PC-3 (cell line): ENCODE measurements at regions not wholly inside any gene's neighbourhood (a gene's known extent, or its start where the extent isn't known, plus 50 kb on each side); places are given as distances from the start of the nearest gene placed in this dataset.

Experiments used
- ATAC-seq: fragments of 200-7000 bp; cut with Tn5 transposase; 2 replicates; pipeline ENCODE4 v1.9.1; 2020; ENCODE audit warnings: mild to moderate bottlenecking, moderate library complexity
- BruUV-seq: library from RNA; stranded (reverse); fragments of 400-500 nt; replicated peaks from 2 replicates; lab custom pipeline; 2021; lab: Mats Ljungman, UMichigan
- CTCF ChIA-PET: fragments of 300-600 bp; sonication (Branson Sonifier 250); formaldehyde crosslinking; loops from one replicate; lab custom pipeline; 2022; ENCODE audit warnings: antibody characterized with exemption; lab: Charles Lee
- POLR2A ChIA-PET: fragments of 300-600 bp; sonication (Branson Sonifier 250); formaldehyde crosslinking; loops from one replicate; lab custom pipeline; 2022; ENCODE audit warnings: antibody characterized with exemption; ENCODE audit not compliant: unreplicated experiment; lab: Charles Lee
- DNase-seq: peaks from one replicate; pipeline ENCODE4 v3.0.0-alpha.2; 2015
- H2AFZ ChIP-seq: fragments of 300-600 bp; sonication (generic); 2 replicates; pipeline ENCODE4 v1.6.0; 2016; ENCODE audit warnings: antibody characterized with exemption, low read length
- H3F3A ChIP-seq: fragments of 300-600 bp; sonication (generic); one replicate; pipeline ENCODE4 v1.6.0; 2017; ENCODE audit warnings: antibody characterized with exemption, low read length, control low read depth, mild to moderate bottlenecking; ENCODE audit not compliant: unreplicated experiment
- H3K27ac ChIP-seq: fragments of 300-600 bp; sonication (generic); 2 replicates; pipeline ENCODE4 v1.5.1; 2016; ENCODE audit warnings: mild to moderate bottlenecking, low read length
- H3K27me3 ChIP-seq: fragments of 300-600 bp; sonication (generic); 2 replicates; pipeline ENCODE4 v1.6.1; 2016; ENCODE audit warnings: low read length, mixed read lengths
- H3K36me3 ChIP-seq: fragments of 300-600 bp; sonication (generic); 2 replicates; pipeline ENCODE4 v1.6.1; 2016; ENCODE audit warnings: low read depth, mixed run types, low read length, mixed read lengths
- H3K4me1 ChIP-seq: fragments of 300-600 bp; sonication (generic); 2 replicates; pipeline ENCODE4 v1.5.1; 2016; ENCODE audit warnings: low read length; ENCODE audit not compliant: insufficient read depth
- H3K4me2 ChIP-seq: fragments of 300-600 bp; sonication (generic); 2 replicates; pipeline ENCODE4 v1.6.0; 2016; ENCODE audit warnings: low read length
- H3K4me3 ChIP-seq: fragments of 300-600 bp; sonication (generic); 2 replicates; pipeline ENCODE4 v1.5.1; 2016; ENCODE audit warnings: mild to moderate bottlenecking, low read length, mixed read lengths
- H3K79me2 ChIP-seq: fragments of 300-600 bp; sonication (generic); 2 replicates; pipeline ENCODE4 v1.6.1; 2017; ENCODE audit warnings: low read length, mixed read lengths
- H3K9ac ChIP-seq: fragments of 300-600 bp; sonication (generic); 2 replicates; pipeline ENCODE4 v1.6.0; 2016; ENCODE audit warnings: mild to moderate bottlenecking, low read length
- H3K9me2 ChIP-seq: fragments of 300-600 bp; sonication (generic); replicated peaks from 2 replicates; pipeline ENCODE4 v1.6.1; 2016; ENCODE audit warnings: mixed run types, low read length, mixed read lengths
- H3K9me3 ChIP-seq: fragments of 300-600 bp; sonication (generic); 2 replicates; pipeline ENCODE4 v1.6.1; 2016; ENCODE audit warnings: low read length, mixed read lengths
- H4K20me1 ChIP-seq: fragments of 300-600 bp; sonication (generic); 2 replicates; pipeline ENCODE4 v1.6.1; 2016; ENCODE audit warnings: low read length, mixed read lengths
- EZH2 ChIP-seq: fragments of 300-600 bp; sonication (generic); IDR thresholded peaks from one replicate; pipeline ENCODE4 v1.6.1; 2017; ENCODE audit warnings: antibody characterized with exemption, mild to moderate bottlenecking, low read length; ENCODE audit not compliant: unreplicated experiment
- EZH2phosphoT487 ChIP-seq: fragments of 300-600 bp; sonication (generic); IDR thresholded peaks from 2 replicates; pipeline ENCODE4 v1.6.1; 2018; ENCODE audit warnings: mild to moderate bottlenecking, antibody characterized with exemption, low read length, borderline replicate concordance
- intact Hi-C: fragments of 100-400 bp; cut with micrococcal nuclease; formaldehyde crosslinking; loops from 2 replicates; pipeline ENCODE4 v1.9.0; 2023
- TF ChIP-seq, protein P1 (sequence below): fragments of 300-600 bp; sonication (generic); conservative IDR thresholded peaks from 2 replicates; pipeline ENCODE4 v1.5.1; 2017; ENCODE audit warnings: antibody characterized with exemption, low read depth, mild to moderate bottlenecking, low read length

DNA sequence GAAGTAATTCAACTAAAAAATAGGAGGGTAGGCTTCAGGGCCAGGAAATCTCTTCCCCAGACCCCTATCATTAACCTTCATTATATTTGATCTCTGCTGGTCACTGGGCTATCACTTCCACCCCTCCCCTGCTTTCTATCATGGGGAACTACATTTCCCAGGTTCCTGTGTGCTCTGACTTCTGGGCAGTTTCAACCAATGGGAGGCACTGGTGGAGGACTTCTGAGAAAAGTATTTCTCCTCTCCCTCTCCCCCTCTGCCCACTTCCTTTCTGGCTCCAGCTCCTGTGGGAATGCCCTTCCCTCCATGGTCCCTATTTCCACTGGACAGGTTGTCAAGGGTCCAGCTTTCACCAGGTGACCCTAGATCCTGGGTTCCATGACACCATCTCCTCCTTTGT, 364.4 kb downstream of the C16orf95 start:
- H3K27ac ChIP-seq, result peak overlapping the region; percentile 99
- no peaks in the 10 kb centered on the region for H4K20me1 ChIP-seq
- ChIA-PET POLR2A (no interaction called here), CTCF (interaction anchor here (0.5 kb wide), 1 partner anchor 131 kb away, joined by 6 read pairs; no protein-coding TSS in a partner anchor)
- peaks cover 26% of the 10 kb centered on the region for H3K4me1 ChIP-seq
- H3K4me2 ChIP-seq, result peak overlapping the region; percentile 73
- TF ChIP-seq EZH2, result no peak
- TF ChIP-seq, protein P1, sequence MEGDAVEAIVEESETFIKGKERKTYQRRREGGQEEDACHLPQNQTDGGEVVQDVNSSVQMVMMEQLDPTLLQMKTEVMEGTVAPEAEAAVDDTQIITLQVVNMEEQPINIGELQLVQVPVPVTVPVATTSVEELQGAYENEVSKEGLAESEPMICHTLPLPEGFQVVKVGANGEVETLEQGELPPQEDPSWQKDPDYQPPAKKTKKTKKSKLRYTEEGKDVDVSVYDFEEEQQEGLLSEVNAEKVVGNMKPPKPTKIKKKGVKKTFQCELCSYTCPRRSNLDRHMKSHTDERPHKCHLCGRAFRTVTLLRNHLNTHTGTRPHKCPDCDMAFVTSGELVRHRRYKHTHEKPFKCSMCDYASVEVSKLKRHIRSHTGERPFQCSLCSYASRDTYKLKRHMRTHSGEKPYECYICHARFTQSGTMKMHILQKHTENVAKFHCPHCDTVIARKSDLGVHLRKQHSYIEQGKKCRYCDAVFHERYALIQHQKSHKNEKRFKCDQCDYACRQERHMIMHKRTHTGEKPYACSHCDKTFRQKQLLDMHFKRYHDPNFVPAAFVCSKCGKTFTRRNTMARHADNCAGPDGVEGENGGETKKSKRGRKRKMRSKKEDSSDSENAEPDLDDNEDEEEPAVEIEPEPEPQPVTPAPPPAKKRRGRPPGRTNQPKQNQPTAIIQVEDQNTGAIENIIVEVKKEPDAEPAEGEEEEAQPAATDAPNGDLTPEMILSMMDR, result no peak
- TF ChIP-seq EZH2phosphoT487, result no peak
- DNase-seq (peak; percentile 4), ATAC-seq (no peak)
- no TSS peak for BruUV-seq
- no peaks in the 10 kb centered on the region for H3K79me2 ChIP-seq
- H3K36me3 ChIP-seq, result no peaks in the 10 kb centered on the region
- H3K27me3 ChIP-seq, result no peaks in the 10 kb centered on the region
- H2AFZ ChIP-seq, result no peak overlapping the region
- no peak overlapping the region; the same call in 1 of the 2 replicates for H3K4me3 ChIP-seq
- intact Hi-C loops, result loop anchor here (2.0 kb wide), 1 partner anchor 52 kb away; no protein-coding TSS in a partner anchor
- H3K9me3 ChIP-seq, result no peaks in the 10 kb centered on the region
- H3K9ac ChIP-seq, result peak overlapping the region; percentile 76
- no peaks in the 10 kb centered on the region for H3K9me2 ChIP-seq
- no peaks in the 10 kb centered on the region for H3F3A ChIP-seq

DNA sequence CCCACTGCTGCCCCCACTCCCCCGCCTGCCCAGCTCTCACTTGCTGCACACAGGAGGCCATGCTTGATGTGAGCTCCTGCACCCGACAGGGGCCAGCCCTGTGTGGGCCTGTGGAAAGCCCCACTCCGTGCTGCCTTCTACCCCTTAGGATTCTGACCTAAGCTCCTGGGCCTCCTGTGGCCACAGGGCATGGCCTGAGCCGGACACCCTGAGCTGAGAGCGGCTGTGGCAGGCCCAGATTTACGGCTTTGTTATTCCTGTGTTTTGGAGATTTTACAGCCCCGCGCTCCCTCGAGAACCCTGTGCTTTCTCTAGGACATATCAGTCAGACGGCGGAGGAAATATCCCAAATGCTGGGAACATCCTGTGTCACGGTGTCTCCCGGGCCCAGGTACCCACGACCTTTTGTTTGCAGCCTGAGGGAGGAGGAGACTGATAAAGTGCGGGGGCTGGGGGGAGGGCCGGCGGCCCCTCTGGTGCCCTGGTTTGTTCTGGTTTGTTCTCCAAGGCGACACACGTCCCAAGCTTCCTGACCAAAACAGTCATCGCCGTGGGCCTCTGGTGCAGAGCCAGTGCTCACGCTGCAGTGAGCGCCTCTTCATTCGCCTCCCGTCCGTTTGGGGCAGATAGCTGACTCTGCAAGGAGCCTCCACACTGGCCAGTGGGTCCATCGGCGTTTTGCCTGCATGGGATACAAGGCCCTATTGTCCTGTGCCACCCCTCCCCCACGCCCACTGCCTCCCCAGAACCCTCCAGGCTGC, 363.4 kb downstream of the C16orf95 start:
- Histone ChIP-seq H3K9me2 (no peaks in the 10 kb centered on the region), H2AFZ (no peak overlapping the region), H3K9ac (no peak overlapping the region), H3F3A (no peaks in the 10 kb centered on the region), H3K4me3 (no peak overlapping the region), H3K36me3 (no peaks in the 10 kb centered on the region), H3K9me3 (no peaks in the 10 kb centered on the region), H3K4me2 (no peak overlapping the region), H3K79me2 (no peaks in the 10 kb centered on the region), H3K27me3 (no peaks in the 10 kb centered on the region), H4K20me1 (no peaks in the 10 kb centered on the region), H3K4me1 (peaks cover 26% of the 10 kb centered on the region), H3K27ac (peak overlapping the region; percentile 99; the same call in 1 of the 2 replicates)
- ATAC-seq (no peak), DNase-seq (no peak)
- intact Hi-C loops, result loop anchor here (2.0 kb wide), 1 partner anchor 53 kb away; no protein-coding TSS in a partner anchor
- ChIA-PET POLR2A (no interaction called here), CTCF (interaction anchor here (0.5 kb wide), 1 partner anchor 254 kb away, joined by 4 read pairs; no protein-coding TSS in a partner anchor)
- TF ChIP-seq EZH2phosphoT487 (no peak), EZH2 (no peak)
- TF ChIP-seq, protein P1, result no peak
- BruUV-seq, result no TSS peak
